ENCODE measurements at regions not wholly inside any gene's neighbourhood (a gene's known extent, or its start where the extent isn't known, plus 50 kb on each side); places are given as distances from the start of the nearest gene placed in this dataset.
"Not testable (repeated sequence)": the region's sequence is repeated elsewhere in the genome, so short reads cannot be mapped to it uniquely, and the experiment has no call there.

DNA sequence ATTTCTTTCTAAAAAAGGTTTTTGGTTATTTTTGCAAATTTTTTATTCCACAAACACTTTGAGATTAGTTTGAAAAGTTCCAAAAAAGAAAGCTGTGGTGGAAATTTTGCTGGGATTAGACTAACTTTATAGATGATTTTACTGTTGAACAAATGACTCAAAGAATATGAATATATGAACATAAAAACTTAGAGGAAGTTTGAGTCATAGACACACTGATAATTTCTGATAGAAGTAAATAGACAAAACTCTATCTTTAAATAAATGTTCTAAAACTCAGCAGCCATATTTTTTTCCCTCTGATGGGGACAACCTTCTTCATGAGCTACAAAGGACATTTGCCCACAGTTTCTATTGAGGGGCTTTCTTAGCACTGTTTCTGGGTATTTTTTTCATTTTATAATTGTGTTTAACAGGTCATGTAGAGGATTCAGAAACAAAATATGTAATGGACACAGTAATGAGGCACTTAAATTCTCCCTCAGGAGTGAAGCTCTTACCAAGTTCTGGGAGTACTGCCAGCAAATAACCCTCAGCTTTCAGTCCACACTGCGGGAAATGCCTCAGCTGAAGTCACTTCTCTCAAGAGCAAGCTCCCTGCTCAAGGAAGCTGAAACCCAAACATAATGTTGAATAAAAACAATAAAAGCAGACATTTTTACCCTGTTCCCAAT lies 157.6 kb downstream of the NFKBIZ start:
- Histone ChIP-seq H3K27ac (ENCODE audit: low read depth, low read length) (no peak overlapping the region), H3K9ac (ENCODE audit: low read depth in 1 of 3, low read length in 3 of 3) (no peak overlapping the region), H3K27me3 (ENCODE audit: control insufficient read depth in 3 of 3, insufficient read depth in 3 of 3, low read length in 3 of 3) (no peaks in the 10 kb centered on the region), H3K36me3 (ENCODE audit: control insufficient read depth in 3 of 3, insufficient read depth in 3 of 3, low read length in 3 of 3) (no peaks in the 10 kb centered on the region), H3K9me3 (ENCODE audit: control insufficient read depth in 3 of 3, low read length in 3 of 3) (no peaks in the 10 kb centered on the region), H3K4me3 (ENCODE audit: low read length in 3 of 3) (no peak overlapping the region), H3K4me1 (ENCODE audit: control insufficient read depth in 3 of 3, insufficient read depth in 3 of 3, low read length in 3 of 3) (no peaks in the 10 kb centered on the region)

DNA sequence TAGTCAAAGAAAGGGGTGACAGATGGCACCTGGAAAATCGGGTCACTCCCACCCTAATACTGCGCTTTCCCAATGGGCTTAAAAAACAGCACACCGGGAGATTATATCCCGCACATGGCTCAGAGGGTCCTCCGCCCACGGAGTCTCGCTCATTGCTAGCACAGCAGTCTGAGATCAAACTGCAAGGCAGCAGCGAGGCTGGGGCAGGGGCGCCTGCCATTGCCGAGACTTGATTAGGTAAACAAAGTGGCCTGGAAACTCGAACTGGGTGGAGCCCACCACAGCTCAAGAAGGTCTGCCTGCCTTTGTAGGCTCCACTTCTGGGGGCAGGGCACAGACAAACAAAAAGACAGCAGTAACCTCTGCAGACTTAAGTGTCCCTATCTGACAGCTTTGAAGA lies 159.1 kb downstream of the NFKBIZ start:
- not testable (repeated sequence) for H3K4me3 ChIP-seq (ENCODE audit: low read length in 3 of 3); H3K27me3 ChIP-seq (ENCODE audit: control insufficient read depth in 3 of 3, insufficient read depth in 3 of 3, low read length in 3 of 3); H3K9ac ChIP-seq (ENCODE audit: low read depth in 1 of 3, low read length in 3 of 3); H3K9me3 ChIP-seq (ENCODE audit: control insufficient read depth in 3 of 3, low read length in 3 of 3); H3K27ac ChIP-seq (ENCODE audit: low read depth, low read length); H3K36me3 ChIP-seq (ENCODE audit: control insufficient read depth in 3 of 3, insufficient read depth in 3 of 3, low read length in 3 of 3); H3K4me1 ChIP-seq (ENCODE audit: control insufficient read depth in 3 of 3, insufficient read depth in 3 of 3, low read length in 3 of 3)

DNA sequence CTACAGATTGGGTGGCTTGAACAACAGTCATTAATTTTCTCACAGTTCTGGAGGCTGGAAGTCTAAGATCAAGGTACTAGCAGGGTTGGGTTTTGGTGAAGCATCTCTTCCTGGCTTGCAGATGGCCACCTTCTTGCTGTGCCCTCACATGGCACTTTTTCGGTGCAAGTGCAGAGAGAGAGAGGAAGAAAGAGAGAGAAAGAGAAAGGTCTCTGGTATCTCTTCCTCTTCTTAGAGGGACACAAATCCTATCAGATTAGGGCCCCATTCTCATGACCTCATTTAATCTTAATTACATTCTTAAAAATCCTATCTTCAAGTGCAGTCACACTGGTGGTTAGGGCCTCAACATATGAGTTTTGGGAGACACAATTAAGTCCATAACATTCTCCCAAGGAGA lies 167.1 kb downstream of the NFKBIZ start:
- Histone ChIP-seq H3K4me1 (ENCODE audit: control insufficient read depth in 3 of 3, insufficient read depth in 3 of 3, low read length in 3 of 3) (no peaks in the 10 kb centered on the region), H3K9ac (ENCODE audit: low read depth in 1 of 3, low read length in 3 of 3) (no peak overlapping the region), H3K4me3 (ENCODE audit: low read length in 3 of 3) (no peak overlapping the region), H3K27ac (ENCODE audit: low read depth, low read length) (no peak overlapping the region), H3K36me3 (ENCODE audit: control insufficient read depth in 3 of 3, insufficient read depth in 3 of 3, low read length in 3 of 3) (no peaks in the 10 kb centered on the region), H3K9me3 (ENCODE audit: control insufficient read depth in 3 of 3, low read length in 3 of 3) (no peaks in the 10 kb centered on the region), H3K27me3 (ENCODE audit: control insufficient read depth in 3 of 3, insufficient read depth in 3 of 3, low read length in 3 of 3) (no peaks in the 10 kb centered on the region)

- Histone ChIP-seq H3K9me3 (ENCODE audit: control insufficient read depth in 3 of 3, low read length in 3 of 3) (no peaks in the 10 kb centered on the region), H3K4me1 (ENCODE audit: control insufficient read depth in 3 of 3, insufficient read depth in 3 of 3, low read length in 3 of 3) (no peaks in the 10 kb centered on the region), H3K27me3 (ENCODE audit: control insufficient read depth in 3 of 3, insufficient read depth in 3 of 3, low read length in 3 of 3) (no peaks in the 10 kb centered on the region)
Observed at GRCh38 chr3:102017784-102018183, 168.5 kb downstream of the NFKBIZ start.

GRCh38 chr3:102018551-102018950 lies 169.2 kb downstream of the NFKBIZ start:
- Histone ChIP-seq H3K36me3 (ENCODE audit: control insufficient read depth in 3 of 3, insufficient read depth in 3 of 3, low read length in 3 of 3) (no peaks in the 10 kb centered on the region), H3K4me1 (ENCODE audit: control insufficient read depth in 3 of 3, insufficient read depth in 3 of 3, low read length in 3 of 3) (no peaks in the 10 kb centered on the region), H3K9ac (ENCODE audit: low read depth in 1 of 3, low read length in 3 of 3) (no peak overlapping the region), H3K27ac (ENCODE audit: low read depth, low read length) (no peak overlapping the region), H3K27me3 (ENCODE audit: control insufficient read depth in 3 of 3, insufficient read depth in 3 of 3, low read length in 3 of 3) (no peaks in the 10 kb centered on the region), H3K9me3 (ENCODE audit: control insufficient read depth in 3 of 3, low read length in 3 of 3) (no peaks in the 10 kb centered on the region), H3K4me3 (ENCODE audit: low read length in 3 of 3) (no peak overlapping the region)

More at GRCh38 chr3:102017784-102018183, 168.5 kb downstream of the NFKBIZ start:
- Histone ChIP-seq H3K36me3 (ENCODE audit: control insufficient read depth in 3 of 3, insufficient read depth in 3 of 3, low read length in 3 of 3) (no peaks in the 10 kb centered on the region), H3K27ac (ENCODE audit: low read depth, low read length) (no peak overlapping the region), H3K4me3 (ENCODE audit: low read length in 3 of 3) (no peak overlapping the region), H3K9ac (ENCODE audit: low read depth in 1 of 3, low read length in 3 of 3) (no peak overlapping the region)

- no peaks in the 10 kb centered on the region for H3K9me3 ChIP-seq (ENCODE audit: control insufficient read depth in 3 of 3, low read length in 3 of 3)
- H3K27ac ChIP-seq (ENCODE audit: low read depth, low read length), result peak overlapping the region; percentile 26
- H3K27me3 ChIP-seq (ENCODE audit: control insufficient read depth in 3 of 3, insufficient read depth in 3 of 3, low read length in 3 of 3), result no peaks in the 10 kb centered on the region
- H3K36me3 ChIP-seq (ENCODE audit: control insufficient read depth in 3 of 3, insufficient read depth in 3 of 3, low read length in 3 of 3), result no peaks in the 10 kb centered on the region
- H3K4me1 ChIP-seq (ENCODE audit: control insufficient read depth in 3 of 3, insufficient read depth in 3 of 3, low read length in 3 of 3), result no peaks in the 10 kb centered on the region
- H3K4me3 ChIP-seq (ENCODE audit: low read length in 3 of 3), result no peak overlapping the region
- H3K9ac ChIP-seq (ENCODE audit: low read depth in 1 of 3, low read length in 3 of 3), result no peak overlapping the region
Observed at GRCh38 chr3:102020735-102021134, 171.4 kb downstream of the NFKBIZ start.

DNA sequence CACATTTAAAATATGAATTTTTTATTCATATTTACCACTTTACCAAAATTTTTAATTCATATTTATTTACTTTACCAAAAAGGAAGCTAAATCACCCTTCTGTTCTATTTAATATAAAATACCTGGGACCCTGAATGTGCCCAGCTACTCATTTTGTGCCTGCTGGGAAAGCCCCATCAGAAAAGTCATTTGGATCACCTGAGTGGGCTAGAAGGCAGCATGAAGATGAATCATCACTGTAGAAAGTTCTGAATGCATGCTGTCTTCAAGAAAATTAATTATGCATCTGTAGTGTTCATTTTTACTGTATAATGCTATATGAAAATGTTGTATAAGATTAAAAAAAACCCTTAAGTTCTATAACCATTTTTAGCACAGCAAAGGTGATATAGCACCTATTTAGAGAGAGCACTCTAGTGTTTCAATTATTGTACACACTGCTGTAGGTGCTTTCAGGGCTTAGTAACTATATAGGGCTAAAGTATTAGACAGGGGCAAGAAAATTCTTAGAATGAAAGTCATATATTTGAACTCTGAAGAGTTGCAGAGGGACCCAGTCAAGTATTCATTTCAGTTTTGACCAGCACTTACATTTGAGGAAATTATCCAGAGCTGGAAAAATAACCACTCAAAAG lies 175.1 kb downstream of the NFKBIZ start:
- H3K4me3 ChIP-seq (ENCODE audit: low read length in 3 of 3), result no peak overlapping the region
- H3K27me3 ChIP-seq (ENCODE audit: control insufficient read depth in 3 of 3, insufficient read depth in 3 of 3, low read length in 3 of 3), result no peaks in the 10 kb centered on the region
- no peak overlapping the region for H3K27ac ChIP-seq (ENCODE audit: low read depth, low read length)
- no peaks in the 10 kb centered on the region for H3K4me1 ChIP-seq (ENCODE audit: control insufficient read depth in 3 of 3, insufficient read depth in 3 of 3, low read length in 3 of 3)
- no peaks in the 10 kb centered on the region for H3K36me3 ChIP-seq (ENCODE audit: control insufficient read depth in 3 of 3, insufficient read depth in 3 of 3, low read length in 3 of 3)
- H3K9me3 ChIP-seq (ENCODE audit: control insufficient read depth in 3 of 3, low read length in 3 of 3), result no peaks in the 10 kb centered on the region
- no peak overlapping the region for H3K9ac ChIP-seq (ENCODE audit: low read depth in 1 of 3, low read length in 3 of 3)

GRCh38 chr3:102025606-102026270 lies 176.4 kb downstream of the NFKBIZ start:
- Histone ChIP-seq H3K27me3 (ENCODE audit: control insufficient read depth in 3 of 3, insufficient read depth in 3 of 3, low read length in 3 of 3) (no peaks in the 10 kb centered on the region), H3K4me1 (ENCODE audit: control insufficient read depth in 3 of 3, insufficient read depth in 3 of 3, low read length in 3 of 3) (no peaks in the 10 kb centered on the region), H3K4me3 (ENCODE audit: low read length in 3 of 3) (no peak overlapping the region), H3K9me3 (ENCODE audit: control insufficient read depth in 3 of 3, low read length in 3 of 3) (no peaks in the 10 kb centered on the region), H3K36me3 (ENCODE audit: control insufficient read depth in 3 of 3, insufficient read depth in 3 of 3, low read length in 3 of 3) (no peaks in the 10 kb centered on the region), H3K9ac (ENCODE audit: low read depth in 1 of 3, low read length in 3 of 3) (no peak overlapping the region), H3K27ac (ENCODE audit: low read depth, low read length) (no peak overlapping the region)

- no peaks in the 10 kb centered on the region for H3K9me3 ChIP-seq (ENCODE audit: control insufficient read depth in 3 of 3, low read length in 3 of 3)
- no peaks in the 10 kb centered on the region for H3K36me3 ChIP-seq (ENCODE audit: control insufficient read depth in 3 of 3, insufficient read depth in 3 of 3, low read length in 3 of 3)
- H3K4me1 ChIP-seq (ENCODE audit: control insufficient read depth in 3 of 3, insufficient read depth in 3 of 3, low read length in 3 of 3), result no peaks in the 10 kb centered on the region
- H3K9ac ChIP-seq (ENCODE audit: low read depth in 1 of 3, low read length in 3 of 3), result no peak overlapping the region
- H3K27ac ChIP-seq (ENCODE audit: low read depth, low read length), result no peak overlapping the region
- H3K4me3 ChIP-seq (ENCODE audit: low read length in 3 of 3), result no peak overlapping the region
- no peaks in the 10 kb centered on the region for H3K27me3 ChIP-seq (ENCODE audit: control insufficient read depth in 3 of 3, insufficient read depth in 3 of 3, low read length in 3 of 3)
Observed at GRCh38 chr3:102026656-102027055, 177.3 kb downstream of the NFKBIZ start.

GRCh38 chr3:102030661-102031060 lies 181.3 kb downstream of the NFKBIZ start:
- Histone ChIP-seq H3K27me3 (ENCODE audit: control insufficient read depth in 3 of 3, insufficient read depth in 3 of 3, low read length in 3 of 3) (no peaks in the 10 kb centered on the region), H3K9me3 (ENCODE audit: control insufficient read depth in 3 of 3, low read length in 3 of 3) (no peaks in the 10 kb centered on the region)

More at GRCh38 chr3:102030661-102031060, 181.3 kb downstream of the NFKBIZ start:
- Histone ChIP-seq H3K36me3 (ENCODE audit: control insufficient read depth in 3 of 3, insufficient read depth in 3 of 3, low read length in 3 of 3) (no peaks in the 10 kb centered on the region), H3K4me1 (ENCODE audit: control insufficient read depth in 3 of 3, insufficient read depth in 3 of 3, low read length in 3 of 3) (no peaks in the 10 kb centered on the region), H3K27ac (ENCODE audit: low read depth, low read length) (no peak overlapping the region), H3K9ac (ENCODE audit: low read depth in 1 of 3, low read length in 3 of 3) (no peak overlapping the region), H3K4me3 (ENCODE audit: low read length in 3 of 3) (no peak overlapping the region)
